Adrenal gland (tissue), 9 donors: ENCODE measurements at regions not wholly inside any gene's neighbourhood (a gene's known extent, or its start where the extent isn't known, plus 50 kb on each side); places are given as distances from the start of the nearest gene placed in this dataset.

Experiments
- DNase-seq, 7 donors: peaks; one replicate each; pipeline ENCODE4 v3.0.0-alpha.2; 2019 to 2020
- H3K27ac ChIP-seq, 5 donors: fragments of 200-600 bp; sonication (generic) in 4 of 5; 1 replicate in 3 of 5; 2 replicates in 2 of 5; pipeline versions ENCODE4 v1.5.1 to v1.8.0; 2016 to 2020; ENCODE audit warnings: mild to moderate bottlenecking in 1 of 5
- H3K27me3 ChIP-seq: fragments of 200-600 bp; 2 replicates; pipeline ENCODE4 v1.8.0; 2021
- H3K36me3 ChIP-seq, 2 donors: fragments of 200-600 bp; replicated peaks in 1 of 2; 1 replicate in 1 of 2; 2 replicates in 1 of 2; pipeline versions ENCODE4 v1.5.1 to v1.8.0; 2018 to 2022
- H3K4me1 ChIP-seq, 2 donors: fragments of 200-600 bp; replicated peaks in 1 of 2; 1 replicate in 1 of 2; 2 replicates in 1 of 2; pipeline versions ENCODE4 v1.5.1 to v1.8.0; 2018 to 2021
- H3K4me3 ChIP-seq, 4 donors: fragments of 200-600 bp; sonication (generic) in 3 of 4; one replicate each; pipeline ENCODE4 v1.5.1; 2016 to 2018
- H3K9me3 ChIP-seq, 3 donors: fragments of 200-600 bp; sonication (generic) in 1 of 3; replicated peaks in 1 of 3; 1 replicate in 2 of 3; 2 replicates in 1 of 3; pipeline versions ENCODE4 v1.5.1 to v1.8.0; 2016 to 2021
- POLR2A ChIP-seq, 2 donors: fragments of 450-650 bp; IDR thresholded peaks; one replicate each; pipeline ENCODE4 v1.6.1; 2017; ENCODE audit warnings: antibody characterized with exemption in 2 of 2, mild to moderate bottlenecking in 2 of 2, moderate library complexity in 1 of 2
- WGBS, 4 donors: extraction: QIAGEN DNeasy Blood & Tissue Kit in 2 of 4; methylation state at CpG; one replicate each; pipeline versions ENCODE4 v1.1.5 to v1.1.7; 2013 to 2017; 5-methylcytosine and 5-hydroxymethylcytosine counted together
- intact Hi-C, 2 donors: fragments of 100-400 bp; cut with DNase I; formaldehyde crosslinking; loops; one replicate each; pipeline versions ENCODE4 v1.14.1 to v1.15.0; 2022 to 2023
- TF ChIP-seq, protein P1 (sequence below), 6 experiments: fragments of 450-650 bp in 4 of 6; fragments of 200-600 bp in 2 of 6; sonication (generic) in 1 of 6; IDR thresholded peaks; 1 replicate in 5 of 6; 2 replicates in 1 of 6; pipeline versions ENCODE4 v1.5.1 to v1.8.0; 2016 to 2021; ENCODE audit warnings: antibody characterized with exemption in 6 of 6, mild to moderate bottlenecking in 2 of 6, moderate library complexity in 1 of 6
- donor health status: healthy with polysubstance abuse.
- donor health status: Bipolar disorder and iron deficiency.
- donor health status: DM: yes; HTN: yes; CAD: no.
- donor health status: DM: no; HTN: no; CAD: no.
- donor health status: DM: no; HTN: no; CAD: no.

DNA sequence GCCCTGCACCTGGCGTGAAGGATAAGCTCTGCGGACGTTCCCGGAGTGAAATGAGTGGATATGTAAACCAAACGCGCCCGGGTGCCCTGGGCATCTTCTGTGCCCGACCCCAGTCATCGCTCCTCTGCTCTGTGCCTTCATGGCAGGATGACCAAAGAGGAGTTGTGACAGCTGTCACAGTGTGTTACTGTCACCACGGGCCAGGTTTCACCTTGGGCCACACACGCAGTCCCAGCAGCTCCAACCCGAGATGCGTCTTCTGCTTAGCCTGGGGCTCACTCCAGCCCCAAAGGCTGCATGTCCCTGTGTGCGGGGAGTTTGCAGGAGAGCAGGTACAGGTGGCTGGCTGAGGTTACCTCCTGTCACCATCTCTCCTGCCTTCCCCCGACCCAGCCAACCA, 311.6 kb downstream of the BMP7 start:
- intact Hi-C loops, result no loop called here
- DNase-seq, result no peak
- WGBS, 4 donors, result 60 to 83% (median 79%) methylated on average over 1 to 15 of the region's 15 CpGs

DNA sequence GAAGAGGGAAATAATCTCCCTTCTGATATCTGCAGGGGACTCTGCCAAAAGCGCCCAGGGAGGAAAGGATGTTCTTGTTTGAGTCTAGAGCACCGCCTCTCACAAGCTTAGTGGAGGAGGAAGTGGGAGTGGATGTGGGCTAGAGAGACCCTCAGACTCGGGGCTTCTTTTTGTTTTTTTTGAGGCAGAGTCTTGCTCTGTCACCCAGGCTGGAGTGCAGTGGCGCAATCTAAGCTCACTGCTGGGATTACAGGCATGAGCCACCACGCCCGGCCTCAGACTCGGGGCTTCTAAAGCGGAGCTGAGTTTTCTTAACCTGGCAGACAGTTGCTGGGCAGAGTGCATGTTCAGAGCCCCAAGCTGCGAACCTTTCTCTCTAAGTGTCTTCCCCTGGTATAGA, 310.8 kb downstream of the BMP7 start:
- no peaks in the 10 kb centered on the region for H3K4me1 ChIP-seq
- DNase-seq, result no peak
- intact Hi-C loops, result no loop called here
- H3K36me3 ChIP-seq, result no peaks in the 10 kb centered on the region
- WGBS, 4 donors, result 32 to 37% (median 35%) methylated on average over 8 to 9 of the region's 9 CpGs
- H3K27ac ChIP-seq, result no peak overlapping the region
- no peaks in the 10 kb centered on the region for H3K9me3 ChIP-seq
- no peak overlapping the region for H3K4me3 ChIP-seq
- peaks cover 29% of the 10 kb centered on the region for H3K27me3 ChIP-seq
- TF ChIP-seq POLR2A (IDR thresholded peaks at IDR 0.05), result no peak
- TF ChIP-seq, protein P1, sequence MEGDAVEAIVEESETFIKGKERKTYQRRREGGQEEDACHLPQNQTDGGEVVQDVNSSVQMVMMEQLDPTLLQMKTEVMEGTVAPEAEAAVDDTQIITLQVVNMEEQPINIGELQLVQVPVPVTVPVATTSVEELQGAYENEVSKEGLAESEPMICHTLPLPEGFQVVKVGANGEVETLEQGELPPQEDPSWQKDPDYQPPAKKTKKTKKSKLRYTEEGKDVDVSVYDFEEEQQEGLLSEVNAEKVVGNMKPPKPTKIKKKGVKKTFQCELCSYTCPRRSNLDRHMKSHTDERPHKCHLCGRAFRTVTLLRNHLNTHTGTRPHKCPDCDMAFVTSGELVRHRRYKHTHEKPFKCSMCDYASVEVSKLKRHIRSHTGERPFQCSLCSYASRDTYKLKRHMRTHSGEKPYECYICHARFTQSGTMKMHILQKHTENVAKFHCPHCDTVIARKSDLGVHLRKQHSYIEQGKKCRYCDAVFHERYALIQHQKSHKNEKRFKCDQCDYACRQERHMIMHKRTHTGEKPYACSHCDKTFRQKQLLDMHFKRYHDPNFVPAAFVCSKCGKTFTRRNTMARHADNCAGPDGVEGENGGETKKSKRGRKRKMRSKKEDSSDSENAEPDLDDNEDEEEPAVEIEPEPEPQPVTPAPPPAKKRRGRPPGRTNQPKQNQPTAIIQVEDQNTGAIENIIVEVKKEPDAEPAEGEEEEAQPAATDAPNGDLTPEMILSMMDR (IDR thresholded peaks at IDR 0.05), result no peak

More for the DNA sequence above, 311.6 kb downstream of the BMP7 start:
- Histone ChIP-seq H3K4me1 (no peaks in the 10 kb centered on the region), H3K27ac (no peak overlapping the region), H3K4me3 (no peak overlapping the region), H3K27me3 (peaks cover 29% of the 10 kb centered on the region), H3K36me3 (no peaks in the 10 kb centered on the region), H3K9me3 (no peaks in the 10 kb centered on the region)
- TF ChIP-seq POLR2A (IDR thresholded peaks at IDR 0.05), result no peak
- TF ChIP-seq, protein P1 (IDR thresholded peaks at IDR 0.05), result no peak

DNA sequence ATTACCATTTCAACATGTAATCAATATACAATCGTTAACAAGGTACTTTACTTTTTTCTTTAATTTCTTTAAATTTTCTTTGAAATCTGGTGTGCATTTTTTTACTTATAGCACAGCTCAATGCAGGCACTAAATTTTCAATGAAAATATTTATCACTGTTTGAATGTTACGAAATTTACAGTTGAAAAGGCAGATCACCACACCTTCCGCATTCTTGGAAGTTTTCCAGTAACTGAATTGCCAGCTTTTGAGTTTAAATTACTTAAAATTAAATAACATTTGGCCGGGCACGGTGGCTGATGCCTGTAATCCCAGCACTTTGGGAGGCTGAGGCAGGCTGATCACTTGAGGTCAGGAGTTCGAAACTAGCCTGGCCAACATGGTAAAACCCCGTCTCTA, 309.9 kb downstream of the BMP7 start:
- TF ChIP-seq, protein P1 (IDR thresholded peaks at IDR 0.05), result no peak
- no peak for TF ChIP-seq POLR2A (IDR thresholded peaks at IDR 0.05)
- Histone ChIP-seq H3K36me3 (no peaks in the 10 kb centered on the region), H3K27ac (no peak overlapping the region), H3K9me3 (no peaks in the 10 kb centered on the region), H3K4me3 (no peak overlapping the region), H3K27me3 (peaks cover 29% of the 10 kb centered on the region), H3K4me1 (no peaks in the 10 kb centered on the region)
- DNase-seq, result no peak
- WGBS, 4 donors, result 78 to 81% (median 80%) methylated on average over 7 of the region's 7 CpGs
- intact Hi-C loops, result no loop called here

DNA sequence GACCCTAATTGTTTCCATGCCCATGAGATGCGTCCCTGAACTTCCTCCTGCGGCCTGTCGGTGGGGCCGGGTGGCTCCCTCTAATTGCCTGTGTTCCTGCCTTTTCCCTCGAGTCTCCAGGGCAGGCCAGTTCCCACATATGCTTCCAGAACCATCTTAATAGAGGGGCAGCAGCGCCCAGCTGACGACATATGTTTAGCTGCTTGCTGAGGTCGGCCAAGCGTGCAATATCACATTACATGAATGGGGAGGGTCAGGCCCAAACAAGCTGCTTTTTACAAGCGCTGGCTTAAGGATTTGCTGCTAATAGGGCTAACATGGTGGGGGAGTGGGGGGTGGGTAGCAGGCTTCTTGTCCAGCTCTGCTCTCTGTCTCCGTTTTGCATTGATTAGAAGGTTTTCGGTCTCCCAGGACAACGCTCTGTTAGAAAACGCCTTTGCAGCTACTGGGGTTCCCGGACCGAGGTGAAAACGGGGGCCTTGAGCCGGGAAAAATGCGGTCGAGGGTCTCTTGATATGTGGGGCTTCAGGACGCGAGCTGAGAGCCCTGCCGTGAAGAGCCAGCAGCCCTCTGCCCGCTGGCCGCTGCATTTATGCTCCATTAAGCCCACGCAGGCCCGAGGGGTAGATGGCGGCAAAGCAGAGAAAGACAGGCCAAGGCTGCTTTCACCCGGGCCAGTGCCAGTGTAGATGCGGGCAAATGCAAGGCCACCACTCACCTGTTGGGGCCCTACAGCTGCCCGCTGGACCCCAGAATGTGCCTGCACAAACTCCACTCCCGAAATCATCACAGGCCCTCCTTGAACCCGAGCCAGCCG, 308.5 kb downstream of the BMP7 start:
- H3K36me3 ChIP-seq, result no peaks in the 10 kb centered on the region
- intact Hi-C loops, result no loop called here
- H3K27me3 ChIP-seq, result peaks cover 29% of the 10 kb centered on the region
- no peak overlapping the region for H3K4me3 ChIP-seq
- WGBS, 4 donors, result 46 to 59% (median 55%) methylated on average over 18 to 34 of the region's 34 CpGs
- no peaks in the 10 kb centered on the region for H3K4me1 ChIP-seq
- TF ChIP-seq, protein P1 (IDR thresholded peaks at IDR 0.05), result no peak
- TF ChIP-seq POLR2A (IDR thresholded peaks at IDR 0.05), result no peak
- H3K9me3 ChIP-seq, result no peaks in the 10 kb centered on the region
- no peak overlapping the region for H3K27ac ChIP-seq
- no peak for DNase-seq
